ENCODE measurements at regions not wholly inside any gene's neighbourhood (a gene's known extent, or its start where the extent isn't known, plus 50 kb on each side); places are given as distances from the start of the nearest gene placed in this dataset.
A peak's percentile ranks its signal among the peaks of the same experiment; 100 is the strongest.

GRCh38 chr9:97766610-97767009 is 69.5 kb upstream of the XPA start:
- no peak for FAIRE-seq
- no peak for ATAC-seq
- TF ChIP-seq CTCF (IDR thresholded peaks at IDR 0.05) = no peak

GRCh38 chr9:97767891-97768290 is 70.8 kb upstream of the XPA start:
- FAIRE-seq (no peak), ATAC-seq (no peak), DNase-seq (no peak)
- Histone ChIP-seq H3K4me3 (no peak overlapping the region), H3K4me1 (no peaks in the 10 kb centered on the region), H3K36me3 (no peaks in the 10 kb centered on the region), H3K27ac (no peak overlapping the region), H3K9me3 (no peaks in the 10 kb centered on the region), H3K27me3 (no peaks in the 10 kb centered on the region)
- no peak for TF ChIP-seq CTCF (IDR thresholded peaks at IDR 0.05)
- intact Hi-C loops (cut with DNase I) = no loop called here
- 85 to 91% methylated on average over 2 of the region's 2 CpGs for WGBS, 2 donors

More at GRCh38 chr9:97766610-97767009, 69.5 kb upstream of the XPA start:
- WGBS, 2 donors = 72 to 77% methylated on average over 3 of the region's 3 CpGs
- DNase-seq = no peak
- no peaks in the 10 kb centered on the region for H3K27me3 ChIP-seq
- no peaks in the 10 kb centered on the region for H3K9me3 ChIP-seq
- no peaks in the 10 kb centered on the region for H3K36me3 ChIP-seq
- no peak overlapping the region for H3K4me3 ChIP-seq
- no peaks in the 10 kb centered on the region for H3K4me1 ChIP-seq
- intact Hi-C loops (cut with DNase I) = no loop called here
- no peak overlapping the region for H3K27ac ChIP-seq

- Histone ChIP-seq H3K27me3 (no peaks in the 10 kb centered on the region), H3K27ac (no peak overlapping the region), H3K36me3 (no peaks in the 10 kb centered on the region), H3K4me3 (no peak overlapping the region), H3K4me1 (no peaks in the 10 kb centered on the region), H3K9me3 (no peaks in the 10 kb centered on the region)
- DNase-seq (no peak), ATAC-seq (peak in 1 of 4 donors; percentile 14), FAIRE-seq (no peak)
- no peak for TF ChIP-seq CTCF (IDR thresholded peaks at IDR 0.05)
- intact Hi-C loops (cut with DNase I) = no loop called here
- 59 to 61% methylated on average over 7 of the region's 7 CpGs for WGBS, 2 donors
Observed at GRCh38 chr9:97768746-97769145, 71.6 kb upstream of the XPA start.

GRCh38 chr9:97769208-97769607 is 72.1 kb upstream of the XPA start:
- Histone ChIP-seq H3K27ac (no peak overlapping the region), H3K4me3 (no peak overlapping the region), H3K9me3 (no peaks in the 10 kb centered on the region), H3K27me3 (no peaks in the 10 kb centered on the region), H3K4me1 (no peaks in the 10 kb centered on the region), H3K36me3 (no peaks in the 10 kb centered on the region)
- 56 to 57% methylated on average over 5 of the region's 5 CpGs for WGBS, 2 donors
- intact Hi-C loops (cut with DNase I) = no loop called here
- no peak for DNase-seq
- no peak for TF ChIP-seq CTCF (IDR thresholded peaks at IDR 0.05)
- no peak for FAIRE-seq
- no peak for ATAC-seq

- H3K4me3 ChIP-seq = no peak overlapping the region
- ATAC-seq = no peak
- no peak for DNase-seq
- H3K9me3 ChIP-seq = no peaks in the 10 kb centered on the region
- no peak for FAIRE-seq
- no peaks in the 10 kb centered on the region for H3K27me3 ChIP-seq
- intact Hi-C loops (cut with DNase I) = no loop called here
- H3K36me3 ChIP-seq = no peaks in the 10 kb centered on the region
- TF ChIP-seq CTCF (IDR thresholded peaks at IDR 0.05) = no peak
- H3K27ac ChIP-seq = no peak overlapping the region
- H3K4me1 ChIP-seq = no peaks in the 10 kb centered on the region
- 63 to 68% methylated on average over 1 of the region's 1 CpG for WGBS, 2 donors
Observed at GRCh38 chr9:97770808-97771372, 73.8 kb upstream of the XPA start.
